ENCODE measurements at regions not wholly inside any gene's neighbourhood (a gene's known extent, or its start where the extent isn't known, plus 50 kb on each side); places are given as distances from the start of the nearest gene placed in this dataset.

DNA sequence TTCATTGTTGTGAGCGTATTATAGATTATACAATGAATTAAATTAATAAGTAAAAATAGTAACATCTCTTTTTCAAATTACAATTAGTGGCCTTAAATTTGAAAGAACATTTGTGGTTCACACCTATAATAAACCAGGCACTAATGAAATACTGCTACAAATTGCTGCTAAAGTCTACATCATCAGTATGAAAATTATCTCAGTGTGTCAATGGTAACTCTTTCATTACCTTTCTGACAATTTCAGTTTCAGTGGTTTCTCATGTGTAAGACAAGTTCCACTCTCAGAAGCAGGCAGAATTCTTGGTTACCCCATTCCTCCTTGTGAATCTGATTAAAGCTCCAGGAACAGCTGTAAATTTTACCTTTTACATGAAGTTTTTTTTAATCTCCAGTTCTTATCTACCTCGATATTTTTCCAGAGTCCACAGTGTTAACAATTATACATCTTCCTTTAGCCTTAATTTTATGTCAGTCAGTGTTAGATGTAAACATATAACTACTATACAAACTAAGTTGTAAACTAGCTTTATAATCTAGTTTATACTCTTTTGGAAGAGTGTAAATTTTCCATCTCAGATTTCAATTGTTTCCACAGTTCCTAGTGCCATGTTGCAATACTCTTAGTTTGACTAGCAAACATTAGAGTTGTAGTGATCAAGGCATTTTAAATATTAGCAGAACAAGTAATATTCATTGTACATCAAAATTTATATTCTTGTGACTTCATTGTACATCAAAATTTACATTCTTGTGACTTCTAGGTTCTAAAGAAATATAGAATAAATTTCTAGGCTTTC is 1038.4 kb downstream of the EPHA7 start:
- no peaks in the 10 kb centered on the region for H3F3A ChIP-seq (ENCODE audit: insufficient read depth, low read length)
- peak; percentile 60 for DNase-seq
- H3K79me2 ChIP-seq (ENCODE audit: low read length): no peaks in the 10 kb centered on the region
- no peaks in the 10 kb centered on the region for H3K27me3 ChIP-seq (replicated peaks; ENCODE audit: insufficient read depth, low read length)
- H3K36me3 ChIP-seq (replicated peaks; ENCODE audit: insufficient read depth, low read length): no peaks in the 10 kb centered on the region
- no peak overlapping the region for H3K9ac ChIP-seq (ENCODE audit: low read length)
- peaks cover 14% of the 10 kb centered on the region for H3K4me1 ChIP-seq (ENCODE audit: low read length)
- H2AFZ ChIP-seq (ENCODE audit: low read length): no peak overlapping the region
- no peak overlapping the region; the same call in 1 of the 2 replicates for H3K27ac ChIP-seq (ENCODE audit: low read length)
- no peak overlapping the region for H3K4me3 ChIP-seq (ENCODE audit: low read length)
- H4K20me1 ChIP-seq (ENCODE audit: insufficient read depth, low read length): no peaks in the 10 kb centered on the region
- no peak overlapping the region; the same call in 1 of the 2 replicates for H3K4me2 ChIP-seq (ENCODE audit: low read depth, low read length)
- H3K9me3 ChIP-seq (replicated peaks; ENCODE audit: insufficient read depth, low read length): no peaks in the 10 kb centered on the region
- TF ChIP-seq, protein P1, sequence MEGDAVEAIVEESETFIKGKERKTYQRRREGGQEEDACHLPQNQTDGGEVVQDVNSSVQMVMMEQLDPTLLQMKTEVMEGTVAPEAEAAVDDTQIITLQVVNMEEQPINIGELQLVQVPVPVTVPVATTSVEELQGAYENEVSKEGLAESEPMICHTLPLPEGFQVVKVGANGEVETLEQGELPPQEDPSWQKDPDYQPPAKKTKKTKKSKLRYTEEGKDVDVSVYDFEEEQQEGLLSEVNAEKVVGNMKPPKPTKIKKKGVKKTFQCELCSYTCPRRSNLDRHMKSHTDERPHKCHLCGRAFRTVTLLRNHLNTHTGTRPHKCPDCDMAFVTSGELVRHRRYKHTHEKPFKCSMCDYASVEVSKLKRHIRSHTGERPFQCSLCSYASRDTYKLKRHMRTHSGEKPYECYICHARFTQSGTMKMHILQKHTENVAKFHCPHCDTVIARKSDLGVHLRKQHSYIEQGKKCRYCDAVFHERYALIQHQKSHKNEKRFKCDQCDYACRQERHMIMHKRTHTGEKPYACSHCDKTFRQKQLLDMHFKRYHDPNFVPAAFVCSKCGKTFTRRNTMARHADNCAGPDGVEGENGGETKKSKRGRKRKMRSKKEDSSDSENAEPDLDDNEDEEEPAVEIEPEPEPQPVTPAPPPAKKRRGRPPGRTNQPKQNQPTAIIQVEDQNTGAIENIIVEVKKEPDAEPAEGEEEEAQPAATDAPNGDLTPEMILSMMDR (IDR thresholded peaks at IDR 0.05; ENCODE audit: low read length): no peak
- TF ChIP-seq EZH2 (optimal IDR thresholded peaks at IDR 0.05; ENCODE audit: low read depth, low read length) (no peak), EZH2phosphoT487 (IDR thresholded peaks at IDR 0.05; ENCODE audit: low read length) (no peak)
- H3K9me2 ChIP-seq (replicated peaks; ENCODE audit: insufficient read depth, low read length): no peaks in the 10 kb centered on the region

DNA sequence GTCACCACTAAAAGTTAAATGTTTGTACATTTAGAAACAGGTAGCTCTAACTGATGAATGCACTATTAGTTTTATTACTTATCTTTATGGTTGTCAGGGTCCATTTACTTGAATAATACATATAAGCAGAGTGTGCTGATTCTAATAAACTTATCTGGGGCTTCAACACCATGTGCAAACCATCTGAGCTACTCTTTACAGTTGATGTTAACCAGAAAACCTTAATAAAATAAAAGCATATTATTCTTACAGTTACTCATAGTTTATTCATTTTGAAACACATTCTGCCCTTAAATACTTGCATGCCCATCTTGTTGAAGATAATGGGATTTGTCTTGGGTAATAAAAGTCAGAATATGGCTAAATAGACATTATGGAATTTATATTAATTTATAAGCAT is 1042.2 kb downstream of the EPHA7 start:
- no peak overlapping the region for H3K9ac ChIP-seq (ENCODE audit: low read length)
- H3K79me2 ChIP-seq (ENCODE audit: low read length): no peaks in the 10 kb centered on the region
- H4K20me1 ChIP-seq (ENCODE audit: insufficient read depth, low read length): no peaks in the 10 kb centered on the region
- TF ChIP-seq, protein P1 (IDR thresholded peaks at IDR 0.05; ENCODE audit: low read length): no peak
- no peak for TF ChIP-seq EZH2 (optimal IDR thresholded peaks at IDR 0.05; ENCODE audit: low read depth, low read length)
- TF ChIP-seq EZH2phosphoT487 (IDR thresholded peaks at IDR 0.05; ENCODE audit: low read length): no peak
- H3K4me3 ChIP-seq (ENCODE audit: low read length): no peak overlapping the region
- H3K4me1 ChIP-seq (ENCODE audit: low read length): peaks cover 30% of the 10 kb centered on the region
- H3K27ac ChIP-seq (ENCODE audit: low read length): no peak overlapping the region
- no peak overlapping the region for H3K4me2 ChIP-seq (ENCODE audit: low read depth, low read length)
- no peaks in the 10 kb centered on the region for H3F3A ChIP-seq (ENCODE audit: insufficient read depth, low read length)
- H3K9me2 ChIP-seq (replicated peaks; ENCODE audit: insufficient read depth, low read length): no peaks in the 10 kb centered on the region
- H3K27me3 ChIP-seq (replicated peaks; ENCODE audit: insufficient read depth, low read length): no peaks in the 10 kb centered on the region
- H2AFZ ChIP-seq (ENCODE audit: low read length): no peak overlapping the region
- H3K9me3 ChIP-seq (replicated peaks; ENCODE audit: insufficient read depth, low read length): no peaks in the 10 kb centered on the region
- H3K36me3 ChIP-seq (replicated peaks; ENCODE audit: insufficient read depth, low read length): no peaks in the 10 kb centered on the region
- no peak for DNase-seq

DNA sequence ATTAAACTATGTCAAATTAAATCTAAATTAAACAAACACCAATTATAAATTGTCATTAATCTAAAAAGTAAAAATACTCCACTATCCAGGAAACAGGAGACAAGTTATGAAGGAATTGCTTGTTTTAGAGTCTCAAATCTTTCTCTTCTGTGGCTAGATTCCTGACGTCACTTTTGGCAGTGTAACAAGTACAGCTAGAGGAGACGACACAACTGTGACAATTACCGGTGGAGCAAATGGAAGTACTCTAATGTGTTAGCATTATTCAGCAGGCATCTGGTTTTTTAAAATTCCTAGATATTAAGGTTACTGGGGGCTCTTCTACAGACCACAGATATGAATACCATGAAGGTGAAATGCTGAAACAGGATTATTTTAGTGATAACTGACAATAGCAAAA is 1042.7 kb downstream of the EPHA7 start:
- Histone ChIP-seq H3K27me3 (replicated peaks; ENCODE audit: insufficient read depth, low read length) (no peaks in the 10 kb centered on the region), H3K79me2 (ENCODE audit: low read length) (no peaks in the 10 kb centered on the region), H3K4me3 (ENCODE audit: low read length) (no peak overlapping the region), H3K27ac (ENCODE audit: low read length) (no peak overlapping the region), H4K20me1 (ENCODE audit: insufficient read depth, low read length) (no peaks in the 10 kb centered on the region), H3K4me2 (ENCODE audit: low read depth, low read length) (no peak overlapping the region), H2AFZ (ENCODE audit: low read length) (no peak overlapping the region), H3K36me3 (replicated peaks; ENCODE audit: insufficient read depth, low read length) (no peaks in the 10 kb centered on the region), H3K4me1 (ENCODE audit: low read length) (peaks cover 30% of the 10 kb centered on the region), H3K9ac (ENCODE audit: low read length) (no peak overlapping the region), H3K9me2 (replicated peaks; ENCODE audit: insufficient read depth, low read length) (no peaks in the 10 kb centered on the region), H3K9me3 (replicated peaks; ENCODE audit: insufficient read depth, low read length) (no peaks in the 10 kb centered on the region), H3F3A (ENCODE audit: insufficient read depth, low read length) (no peaks in the 10 kb centered on the region)
- DNase-seq: no peak
- TF ChIP-seq, protein P1 (IDR thresholded peaks at IDR 0.05; ENCODE audit: low read length): no peak

Data from MM.1S (cell line).